PFSK-1 (cell line): ENCODE measurements at regions not wholly inside any gene's neighbourhood (a gene's known extent, or its start where the extent isn't known, plus 50 kb on each side); places are given as distances from the start of the nearest gene placed in this dataset.

Experiments used
- FOXP2 ChIP-seq: optimal IDR thresholded peaks from 2 replicates; pipeline ENCODE3; 2011; ENCODE audit warnings: borderline replicate concordance, control low read depth, inconsistent platforms; ENCODE audit not compliant: insufficient read depth; ENCODE audit errors: extremely low read length, extremely low read depth
- POLR2AphosphoS5 ChIP-seq: IDR thresholded peaks from 2 replicates; pipeline ENCODE4 v1.6.1; 2012; ENCODE audit warnings: low read depth, mild to moderate bottlenecking, control low read depth, low read length, moderate library complexity
- REST ChIP-seq, 2 experiments: IDR thresholded peaks; 2 replicates each; pipeline versions ENCODE4 v1.6.1 to v1.8.0; 2011 to 2012; ENCODE audit warnings: low read depth in 2 of 2, low read length in 2 of 2, control low read depth in 1 of 2, inconsistent platforms in 1 of 2, mild to moderate bottlenecking in 1 of 2, moderate library complexity in 1 of 2; ENCODE audit not compliant: insufficient read depth in 1 of 2
- SIN3A ChIP-seq: IDR thresholded peaks from 2 replicates; pipeline ENCODE4 v1.6.1; 2012; ENCODE audit warnings: mild to moderate bottlenecking, low read length, moderate library complexity, borderline replicate concordance; ENCODE audit not compliant: insufficient read depth
- TAF1 ChIP-seq: IDR thresholded peaks from 2 replicates; pipeline ENCODE4 v1.6.1; 2012; ENCODE audit warnings: low read length, control low read depth, borderline replicate concordance; ENCODE audit not compliant: insufficient read depth

DNA sequence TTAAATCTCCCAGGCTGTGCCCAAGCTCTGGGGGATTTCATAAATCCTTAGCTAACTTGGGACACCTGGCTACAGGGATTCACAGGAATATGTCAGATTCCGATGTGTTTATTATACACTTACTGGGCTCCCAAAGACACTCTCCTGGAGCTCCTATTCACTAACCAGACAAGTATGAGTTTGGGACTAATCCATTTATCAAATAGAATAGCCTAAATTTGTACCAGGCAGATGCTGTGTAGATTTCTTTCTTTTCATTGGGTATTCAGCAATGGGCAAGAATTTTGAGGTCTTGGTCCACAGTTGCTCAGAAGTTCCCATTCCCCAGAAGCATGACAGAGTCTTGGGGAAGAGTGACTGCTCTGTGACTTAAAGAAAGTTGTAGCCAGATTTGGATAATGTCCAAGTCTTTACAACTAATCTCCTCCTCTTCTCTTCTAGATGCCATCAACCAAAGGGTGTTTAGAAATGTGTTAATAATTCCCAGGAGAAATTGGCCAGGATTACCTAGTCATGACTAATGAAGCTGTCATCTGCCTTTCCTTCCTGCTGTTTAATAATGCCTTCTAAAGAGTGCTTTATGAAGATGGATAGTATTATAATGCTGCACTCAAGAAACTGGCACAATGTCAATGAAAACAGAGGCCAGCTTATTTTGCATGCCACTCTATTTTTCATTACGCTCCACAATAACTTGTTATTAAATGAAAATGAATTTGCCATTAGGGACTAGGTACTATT is 120.9 kb downstream of the CHIC2 start:
- TF ChIP-seq TAF1 = peak; percentile 42; the same call in 1 of the 2 replicates
- TF ChIP-seq FOXP2 = no peak
- 0 out of 2 replicates have a peak, but pooled peaks have one; percentile 56 for TF ChIP-seq SIN3A
- peak; percentile 40; the same call in 1 of the 2 replicates for TF ChIP-seq POLR2AphosphoS5
- 0 out of 4 replicates have a peak, but pooled peaks of 1 of the 2 experiments have one; percentile 42 for TF ChIP-seq REST (IDR thresholded peaks at IDR 0.05; ENCODE audit: insufficient read depth in 1 of 2, low read depth in 2 of 2, low read length in 2 of 2)

GRCh38 chr4:53942712-53943111 is 121.7 kb downstream of the CHIC2 start:
- no peak for TF ChIP-seq POLR2AphosphoS5
- no peak for TF ChIP-seq REST (IDR thresholded peaks at IDR 0.05; ENCODE audit: insufficient read depth in 1 of 2, low read depth in 2 of 2, low read length in 2 of 2)
- TF ChIP-seq TAF1 = no peak
- no peak for TF ChIP-seq FOXP2
- TF ChIP-seq SIN3A = no peak

GRCh38 chr4:53941331-53941730 is 123.1 kb downstream of the CHIC2 start:
- no peak for TF ChIP-seq FOXP2
- no peak for TF ChIP-seq SIN3A
- TF ChIP-seq POLR2AphosphoS5 = no peak
- TF ChIP-seq REST (IDR thresholded peaks at IDR 0.05; ENCODE audit: insufficient read depth in 1 of 2, low read depth in 2 of 2, low read length in 2 of 2) = no peak
- no peak for TF ChIP-seq TAF1

- no peak for TF ChIP-seq FOXP2
- no peak for TF ChIP-seq SIN3A
- TF ChIP-seq TAF1 = no peak
Measured at GRCh38 chr4:53937918-53938317, 126.5 kb downstream of the CHIC2 start.

DNA sequence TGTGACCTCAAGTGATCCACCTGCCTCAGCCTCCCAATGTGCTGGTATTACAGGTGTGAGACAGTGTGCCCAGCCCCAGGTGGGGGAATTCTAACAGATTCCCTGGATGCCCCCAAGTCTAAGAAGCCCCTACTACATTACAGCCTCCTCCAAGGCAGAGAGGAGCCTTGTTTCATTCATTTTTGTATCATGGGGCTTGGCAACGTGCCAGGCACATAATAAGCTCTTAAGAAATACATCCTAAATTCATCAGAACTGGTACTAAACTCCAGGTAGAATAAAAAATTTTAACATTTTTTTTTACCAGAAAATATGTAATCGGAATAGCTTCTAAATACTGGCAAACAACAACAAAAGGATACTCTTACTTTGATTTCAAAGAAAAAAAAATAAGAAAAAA is 127.1 kb downstream of the CHIC2 start:
- no peak for TF ChIP-seq REST (IDR thresholded peaks at IDR 0.05; ENCODE audit: insufficient read depth in 1 of 2, low read depth in 2 of 2, low read length in 2 of 2)
- TF ChIP-seq POLR2AphosphoS5 = no peak
- no peak for TF ChIP-seq FOXP2
- no peak for TF ChIP-seq TAF1
- no peak for TF ChIP-seq SIN3A
